ENCODE measurements at regions not wholly inside any gene's neighbourhood (a gene's known extent, or its start where the extent isn't known, plus 50 kb on each side); places are given as distances from the start of the nearest gene placed in this dataset.

DNA sequence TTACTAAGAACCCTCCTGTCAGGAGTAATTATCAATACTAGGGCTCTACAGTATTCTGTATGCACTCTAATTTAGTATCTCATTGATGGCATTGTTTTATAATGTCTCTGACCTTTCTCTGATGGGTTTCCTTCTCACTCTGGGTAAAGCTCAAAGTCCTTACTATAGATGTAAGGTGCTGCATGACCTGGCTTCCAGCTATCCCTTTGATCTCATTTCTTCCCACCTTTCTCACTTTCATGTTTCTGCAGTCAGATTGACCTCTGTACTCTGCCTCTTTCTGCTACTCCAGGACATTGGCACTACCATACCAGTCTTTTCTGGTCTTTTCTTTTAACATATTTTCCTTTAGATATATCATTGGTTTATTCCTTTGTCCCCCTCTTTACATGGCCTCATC is 2332.8 kb upstream of the C9orf72 start:
- H4K20me1 ChIP-seq (ENCODE audit: insufficient read depth): no peaks in the 10 kb centered on the region
- no peaks in the 10 kb centered on the region for H3K79me2 ChIP-seq (ENCODE audit: insufficient read depth, low read length)
- DNase-seq (ENCODE audit: low read depth, low spot score) (no peak), ATAC-seq (no peak)
- H3K9me2 ChIP-seq (ENCODE audit: insufficient read depth): no peaks in the 10 kb centered on the region
- no peak overlapping the region for H3K4me2 ChIP-seq (ENCODE audit: low read length)
- RAD21 ChIA-PET (ENCODE audit: low non-redundant PET in 1 of 2, low total read pairs in 2 of 2, uncharacterized antibody in 2 of 2, unreplicated experiment in 2 of 2): no interaction called here
- H3K4me1 ChIP-seq (ENCODE audit: control insufficient read depth in 1 of 2, insufficient read depth in 2 of 2, low read length in 2 of 2): no peaks in the 10 kb centered on the region
- no peaks in the 10 kb centered on the region for H3K36me3 ChIP-seq (ENCODE audit: control insufficient read depth in 1 of 2, insufficient read depth in 2 of 2, low read length in 2 of 2)
- H3K9me3 ChIP-seq (ENCODE audit: control insufficient read depth in 1 of 2, insufficient read depth in 1 of 2, low read depth in 1 of 2, low read length in 2 of 2): no peaks in the 10 kb centered on the region; a peak in 1 of 4 replicates
- H2AFZ ChIP-seq (ENCODE audit: low read depth, low read length, poor library complexity, severe bottlenecking): no peak overlapping the region
- POLR2A ChIA-PET: no interaction called here
- BruUV-seq (replicated peaks): no TSS peak
- intact Hi-C loops (cut with micrococcal nuclease): no loop called here
- no peak overlapping the region for H3K27ac ChIP-seq (ENCODE audit: low read depth, low read length)
- H3K27me3 ChIP-seq (ENCODE audit: insufficient read depth, low read length): no peaks in the 10 kb centered on the region
- CTCF ChIA-PET: no interaction called here
- no peak overlapping the region for H3K9ac ChIP-seq (ENCODE audit: low read length)
- TF ChIP-seq EGR1 (IDR thresholded peaks at IDR 0.05; ENCODE audit: low read depth) (no peak), SRF (IDR thresholded peaks at IDR 0.05; ENCODE audit: low read depth) (no peak), RAD21 (IDR thresholded peaks at IDR 0.05; ENCODE audit: low read depth) (no peak)
- TF ChIP-seq, protein P1, sequence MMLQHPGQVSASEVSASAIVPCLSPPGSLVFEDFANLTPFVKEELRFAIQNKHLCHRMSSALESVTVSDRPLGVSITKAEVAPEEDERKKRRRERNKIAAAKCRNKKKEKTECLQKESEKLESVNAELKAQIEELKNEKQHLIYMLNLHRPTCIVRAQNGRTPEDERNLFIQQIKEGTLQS (IDR thresholded peaks at IDR 0.05): no peak
- no peak overlapping the region for H3K4me3 ChIP-seq (replicated peaks in 1 of 2; ENCODE audit: low read depth in 1 of 2, low read length in 2 of 2)

DNA sequence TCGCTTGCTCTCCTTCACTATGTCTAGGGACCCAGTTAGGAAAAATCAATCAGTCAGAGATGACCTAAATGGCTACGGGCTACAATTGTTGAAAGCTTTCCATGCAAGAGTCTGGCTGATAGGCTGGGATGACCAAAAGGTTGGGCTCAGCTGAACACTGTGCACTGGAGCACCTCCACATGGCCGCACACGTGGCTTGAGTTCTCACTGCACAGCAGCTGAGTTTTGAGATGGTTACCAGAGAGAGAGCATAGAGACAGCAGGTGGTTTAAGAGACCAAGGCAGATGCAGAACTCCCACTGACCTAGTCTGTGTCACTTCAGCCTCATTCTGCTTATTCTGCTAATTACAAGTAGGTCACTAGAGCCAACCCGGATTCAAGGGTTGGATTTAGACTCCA is 2354.8 kb upstream of the C9orf72 start:
- ChIA-PET CTCF (no interaction called here), RAD21 (ENCODE audit: low non-redundant PET in 1 of 2, low total read pairs in 2 of 2, uncharacterized antibody in 2 of 2, unreplicated experiment in 2 of 2) (no interaction called here), POLR2A (no interaction called here)
- TF ChIP-seq ZNF274 (IDR thresholded peaks at IDR 0.05; ENCODE audit: low read depth, low read length) (no peak), YY1 (IDR thresholded peaks at IDR 0.05; ENCODE audit: extremely low read depth, insufficient replicate concordance, low read depth, low read length) (no peak), POLR2AphosphoS5 (IDR thresholded peaks at IDR 0.05; ENCODE audit: low read depth, low read length) (no peak), EZH2 (IDR thresholded peaks at IDR 0.05) (no peak), EZH2phosphoT487 (IDR thresholded peaks at IDR 0.05; ENCODE audit: borderline replicate concordance) (no peak)
- TF ChIP-seq, protein P2, sequence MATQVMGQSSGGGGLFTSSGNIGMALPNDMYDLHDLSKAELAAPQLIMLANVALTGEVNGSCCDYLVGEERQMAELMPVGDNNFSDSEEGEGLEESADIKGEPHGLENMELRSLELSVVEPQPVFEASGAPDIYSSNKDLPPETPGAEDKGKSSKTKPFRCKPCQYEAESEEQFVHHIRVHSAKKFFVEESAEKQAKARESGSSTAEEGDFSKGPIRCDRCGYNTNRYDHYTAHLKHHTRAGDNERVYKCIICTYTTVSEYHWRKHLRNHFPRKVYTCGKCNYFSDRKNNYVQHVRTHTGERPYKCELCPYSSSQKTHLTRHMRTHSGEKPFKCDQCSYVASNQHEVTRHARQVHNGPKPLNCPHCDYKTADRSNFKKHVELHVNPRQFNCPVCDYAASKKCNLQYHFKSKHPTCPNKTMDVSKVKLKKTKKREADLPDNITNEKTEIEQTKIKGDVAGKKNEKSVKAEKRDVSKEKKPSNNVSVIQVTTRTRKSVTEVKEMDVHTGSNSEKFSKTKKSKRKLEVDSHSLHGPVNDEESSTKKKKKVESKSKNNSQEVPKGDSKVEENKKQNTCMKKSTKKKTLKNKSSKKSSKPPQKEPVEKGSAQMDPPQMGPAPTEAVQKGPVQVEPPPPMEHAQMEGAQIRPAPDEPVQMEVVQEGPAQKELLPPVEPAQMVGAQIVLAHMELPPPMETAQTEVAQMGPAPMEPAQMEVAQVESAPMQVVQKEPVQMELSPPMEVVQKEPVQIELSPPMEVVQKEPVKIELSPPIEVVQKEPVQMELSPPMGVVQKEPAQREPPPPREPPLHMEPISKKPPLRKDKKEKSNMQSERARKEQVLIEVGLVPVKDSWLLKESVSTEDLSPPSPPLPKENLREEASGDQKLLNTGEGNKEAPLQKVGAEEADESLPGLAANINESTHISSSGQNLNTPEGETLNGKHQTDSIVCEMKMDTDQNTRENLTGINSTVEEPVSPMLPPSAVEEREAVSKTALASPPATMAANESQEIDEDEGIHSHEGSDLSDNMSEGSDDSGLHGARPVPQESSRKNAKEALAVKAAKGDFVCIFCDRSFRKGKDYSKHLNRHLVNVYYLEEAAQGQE (IDR thresholded peaks at IDR 0.05; ENCODE audit: low read depth): no peak
- TF ChIP-seq, protein P3, sequence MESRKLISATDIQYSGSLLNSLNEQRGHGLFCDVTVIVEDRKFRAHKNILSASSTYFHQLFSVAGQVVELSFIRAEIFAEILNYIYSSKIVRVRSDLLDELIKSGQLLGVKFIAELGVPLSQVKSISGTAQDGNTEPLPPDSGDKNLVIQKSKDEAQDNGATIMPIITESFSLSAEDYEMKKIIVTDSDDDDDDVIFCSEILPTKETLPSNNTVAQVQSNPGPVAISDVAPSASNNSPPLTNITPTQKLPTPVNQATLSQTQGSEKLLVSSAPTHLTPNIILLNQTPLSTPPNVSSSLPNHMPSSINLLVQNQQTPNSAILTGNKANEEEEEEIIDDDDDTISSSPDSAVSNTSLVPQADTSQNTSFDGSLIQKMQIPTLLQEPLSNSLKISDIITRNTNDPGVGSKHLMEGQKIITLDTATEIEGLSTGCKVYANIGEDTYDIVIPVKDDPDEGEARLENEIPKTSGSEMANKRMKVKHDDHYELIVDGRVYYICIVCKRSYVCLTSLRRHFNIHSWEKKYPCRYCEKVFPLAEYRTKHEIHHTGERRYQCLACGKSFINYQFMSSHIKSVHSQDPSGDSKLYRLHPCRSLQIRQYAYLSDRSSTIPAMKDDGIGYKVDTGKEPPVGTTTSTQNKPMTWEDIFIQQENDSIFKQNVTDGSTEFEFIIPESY (IDR thresholded peaks at IDR 0.05; ENCODE audit: extremely low read depth, insufficient replicate concordance, low read length): no peak
- no peaks in the 10 kb centered on the region for H3K9me2 ChIP-seq (ENCODE audit: insufficient read depth)
- H3K27me3 ChIP-seq (ENCODE audit: insufficient read depth, low read length): no peaks in the 10 kb centered on the region
- H4K20me1 ChIP-seq (ENCODE audit: insufficient read depth): no peaks in the 10 kb centered on the region
- H3K36me3 ChIP-seq (ENCODE audit: control insufficient read depth in 1 of 2, insufficient read depth in 2 of 2, low read length in 2 of 2): no peaks in the 10 kb centered on the region
- H3K27ac ChIP-seq (ENCODE audit: low read depth, low read length): no peak overlapping the region
- no peak overlapping the region for H3K4me2 ChIP-seq (ENCODE audit: low read length)
- DNase-seq (ENCODE audit: low read depth, low spot score) (no peak), ATAC-seq (no peak)
- no TSS peak for BruUV-seq (replicated peaks)
- H2AFZ ChIP-seq (ENCODE audit: low read depth, low read length, poor library complexity, severe bottlenecking): no peak overlapping the region
- H3K4me3 ChIP-seq (replicated peaks in 1 of 2; ENCODE audit: low read depth in 1 of 2, low read length in 2 of 2): no peak overlapping the region
- intact Hi-C loops (cut with micrococcal nuclease): loop anchor here (10.0 kb wide), 2 partner anchors 57 to 87 kb away; no protein-coding TSS in a partner anchor
- no peaks in the 10 kb centered on the region for H3K9me3 ChIP-seq (ENCODE audit: control insufficient read depth in 1 of 2, insufficient read depth in 1 of 2, low read depth in 1 of 2, low read length in 2 of 2)
- H3K9ac ChIP-seq (ENCODE audit: low read length): no peak overlapping the region
- H3K79me2 ChIP-seq (ENCODE audit: insufficient read depth, low read length): no peaks in the 10 kb centered on the region
- H3K4me1 ChIP-seq (ENCODE audit: control insufficient read depth in 1 of 2, insufficient read depth in 2 of 2, low read length in 2 of 2): no peaks in the 10 kb centered on the region
